Non-pigmented ciliary epithelial cell (primary cell): ENCODE measurements at regions not wholly inside any gene's neighbourhood (a gene's known extent, or its start where the extent isn't known, plus 50 kb on each side); places are given as distances from the start of the nearest gene placed in this dataset.
"Not testable (repeated sequence)": the region's sequence is repeated elsewhere in the genome, so short reads cannot be mapped to it uniquely, and the experiment has no call there.

Source experiments
- DNase-seq: peaks from one replicate; pipeline ENCODE4 v3.0.0-alpha.2; 2010; ENCODE audit warnings: low read depth

DNA sequence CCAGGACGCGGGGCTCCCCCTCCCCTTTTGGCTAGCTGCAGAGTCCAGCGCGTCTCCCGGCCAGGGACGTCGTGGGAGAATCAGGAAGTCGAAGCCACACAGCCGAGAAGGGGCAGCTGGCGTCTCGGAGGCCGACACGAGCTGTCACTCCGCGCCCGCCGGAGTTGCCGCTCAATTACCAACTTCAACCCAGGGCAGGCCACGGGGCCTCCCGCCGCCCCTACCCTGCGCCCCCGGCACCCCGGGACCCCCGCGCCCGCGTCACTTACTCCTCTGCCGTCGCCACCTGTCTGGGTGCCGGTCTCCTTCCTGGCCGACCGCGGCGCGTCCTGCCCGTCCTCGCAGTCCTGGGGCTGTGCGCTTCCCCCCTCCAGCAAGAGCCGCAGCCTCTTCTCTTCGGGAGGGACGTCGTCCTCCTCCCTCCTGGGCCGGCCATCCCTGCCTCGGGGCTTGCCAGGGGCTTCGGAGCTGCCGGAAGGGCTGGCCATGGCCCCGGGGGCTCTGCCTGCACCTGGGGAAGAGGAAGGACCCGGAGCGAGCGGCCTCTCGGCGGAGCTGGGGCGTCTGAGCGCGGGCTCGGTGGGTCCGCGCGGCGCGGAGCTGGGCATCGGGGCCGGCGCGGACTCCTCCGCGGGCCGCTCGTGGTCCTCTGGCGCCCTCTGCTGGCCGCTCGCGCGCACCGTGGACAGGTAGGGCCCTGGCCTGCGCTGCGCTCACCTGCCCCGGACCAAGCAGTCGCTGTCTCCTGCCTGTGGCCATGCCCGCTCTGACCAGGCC, 65.6 kb upstream of the CLEC6A start:
- DNase-seq, result not testable (repeated sequence)

DNA sequence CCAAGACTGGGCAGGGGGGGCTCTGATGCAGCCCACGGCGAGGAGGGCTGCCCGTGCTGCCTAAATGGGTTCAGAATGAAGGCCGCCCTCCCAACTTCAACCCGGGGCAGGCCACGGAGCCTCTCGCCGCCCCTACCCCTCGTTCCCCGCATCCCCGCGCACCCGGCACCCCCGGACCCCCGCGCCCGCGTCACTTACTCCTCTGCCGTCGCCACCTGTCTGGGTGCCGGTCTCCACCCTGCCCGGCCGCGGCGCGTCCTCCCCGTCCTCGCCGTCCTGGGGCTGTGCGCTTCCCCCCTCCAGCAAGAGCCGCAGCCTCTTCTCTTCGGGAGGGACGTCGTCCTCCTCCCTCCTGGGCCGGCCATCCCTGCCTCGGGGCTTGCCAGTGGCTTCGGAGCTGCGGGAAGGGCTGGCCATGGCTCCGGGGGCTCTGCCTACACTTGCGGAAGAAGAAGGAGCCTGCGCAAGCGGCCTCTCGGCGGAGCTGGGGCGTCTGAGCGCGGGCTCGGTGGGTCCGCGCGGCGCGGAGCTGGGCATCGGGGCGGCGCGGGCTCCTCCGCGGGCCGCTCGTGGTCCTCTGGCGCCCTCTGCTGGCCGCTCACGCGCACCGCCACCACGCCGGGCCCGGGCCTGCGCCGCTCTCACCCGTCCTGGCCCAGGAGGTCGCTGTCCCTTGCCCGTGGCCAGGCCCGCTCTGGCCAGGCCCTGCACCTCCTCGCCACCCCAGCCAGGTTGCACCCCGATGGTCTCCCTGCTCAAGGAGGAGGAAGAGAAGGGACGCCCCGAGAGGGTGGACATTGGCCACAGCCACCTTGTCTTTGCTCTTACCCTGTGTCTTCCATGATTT, 59.3 kb upstream of the CLEC6A start:
- DNase-seq, result not testable (repeated sequence)

DNA sequence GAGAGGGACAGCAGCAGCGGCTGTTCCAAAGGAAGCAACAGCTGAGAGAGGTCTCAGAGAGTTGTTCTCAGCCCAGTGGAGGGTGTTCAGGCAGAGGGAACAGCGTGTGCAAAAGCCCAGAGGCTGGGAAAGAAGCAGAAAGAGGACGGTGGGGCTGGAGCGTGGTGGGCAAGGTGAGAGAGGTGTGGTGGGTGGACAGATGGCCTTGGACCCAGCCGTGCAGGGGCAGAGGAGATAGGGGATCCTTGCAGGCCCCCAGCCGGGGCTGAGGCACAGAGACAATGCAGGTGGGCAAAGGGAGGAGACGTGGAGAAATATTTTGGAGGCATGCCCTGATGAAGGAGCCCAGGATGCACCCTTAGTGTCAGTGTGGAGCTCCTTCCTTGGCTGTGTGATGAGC, 58.4 kb upstream of the CLEC6A start:
- DNase-seq, result not testable (repeated sequence)

GRCh38 chr12:8399496-8400034, 56.2 kb upstream of the CLEC6A start:
- DNase-seq, result not testable (repeated sequence)

- DNase-seq, result not testable (repeated sequence)
These were observed 51.9 kb upstream of the CLEC6A start for GRCh38 chr12:8403834-8404233.

- not testable (repeated sequence) for DNase-seq
These were observed 51.4 kb upstream of the CLEC6A start for GRCh38 chr12:8404341-8404740.
